ENCODE measurements at regions not wholly inside any gene's neighbourhood (a gene's known extent, or its start where the extent isn't known, plus 50 kb on each side); places are given as distances from the start of the nearest gene placed in this dataset.

GRCh38 chrX:142742581-142742980 lies 283.1 kb upstream of the SPANXN4 start:
- Histone ChIP-seq H3K4me2 (no peak overlapping the region), H3K9me2 (replicated peaks; ENCODE audit: insufficient read depth) (no peaks in the 10 kb centered on the region), H3K4me3 (no peak overlapping the region), H3K4me1 (ENCODE audit: insufficient read depth) (no peaks in the 10 kb centered on the region), H2AFZ (no peak overlapping the region), H3K27me3 (no peaks in the 10 kb centered on the region), H3K9me3 (ENCODE audit: low read depth) (no peaks in the 10 kb centered on the region), H3K79me2 (no peaks in the 10 kb centered on the region), H3K27ac (no peak overlapping the region), H4K20me1 (ENCODE audit: insufficient read depth, poor library complexity, severe bottlenecking) (no peaks in the 10 kb centered on the region), H3K36me3 (replicated peaks; ENCODE audit: insufficient read depth, low read depth) (no peaks in the 10 kb centered on the region)
- 59% methylated on average over 2 of the region's 2 CpGs for WGBS (ENCODE audit: low lambda C conversion rate, missing lambda C conversion rate)
- DNase-seq (ENCODE audit: low spot score): no peak
- no peak for TF ChIP-seq EZH2phosphoT487 (IDR thresholded peaks at IDR 0.05; ENCODE audit: low read depth, severe bottlenecking, unreplicated experiment)
- no peak for TF ChIP-seq EZH2 (IDR thresholded peaks at IDR 0.05; ENCODE audit: borderline replicate concordance)
- TF ChIP-seq CTCF (IDR thresholded peaks at IDR 0.05; ENCODE audit: poor library complexity): no peak

GRCh38 chrX:142733327-142733726 lies 292.4 kb upstream of the SPANXN4 start:
- TF ChIP-seq EZH2 (IDR thresholded peaks at IDR 0.05; ENCODE audit: borderline replicate concordance) (no peak), EZH2phosphoT487 (IDR thresholded peaks at IDR 0.05; ENCODE audit: low read depth, severe bottlenecking, unreplicated experiment) (no peak), CTCF (IDR thresholded peaks at IDR 0.05; ENCODE audit: poor library complexity) (no peak)
- WGBS (ENCODE audit: low lambda C conversion rate, missing lambda C conversion rate): 46% methylated on average over 2 of the region's 2 CpGs
- H3K4me3 ChIP-seq: no peak overlapping the region

GRCh38 chrX:142711796-142712290 lies 313.9 kb upstream of the SPANXN4 start:
- Histone ChIP-seq H3K27ac (no peak overlapping the region), H3K36me3 (replicated peaks; ENCODE audit: insufficient read depth, low read depth) (no peaks in the 10 kb centered on the region), H4K20me1 (ENCODE audit: insufficient read depth, poor library complexity, severe bottlenecking) (no peaks in the 10 kb centered on the region), H3K4me3 (no peak overlapping the region), H3K27me3 (no peaks in the 10 kb centered on the region), H2AFZ (no peak overlapping the region), H3K9me2 (replicated peaks; ENCODE audit: insufficient read depth) (no peaks in the 10 kb centered on the region), H3K4me1 (ENCODE audit: insufficient read depth) (no peaks in the 10 kb centered on the region), H3K79me2 (no peaks in the 10 kb centered on the region), H3K4me2 (no peak overlapping the region), H3K9me3 (ENCODE audit: low read depth) (no peaks in the 10 kb centered on the region)
- WGBS (ENCODE audit: low lambda C conversion rate, missing lambda C conversion rate): 49% methylated on average over 3 of the region's 3 CpGs
- no peak for TF ChIP-seq EZH2 (IDR thresholded peaks at IDR 0.05; ENCODE audit: borderline replicate concordance)
- no peak for TF ChIP-seq CTCF (IDR thresholded peaks at IDR 0.05; ENCODE audit: poor library complexity)
- no peak for TF ChIP-seq EZH2phosphoT487 (IDR thresholded peaks at IDR 0.05; ENCODE audit: low read depth, severe bottlenecking, unreplicated experiment)
- no peak for DNase-seq (ENCODE audit: low spot score)

More at GRCh38 chrX:142733327-142733726, 292.4 kb upstream of the SPANXN4 start:
- Histone ChIP-seq H3K4me2 (no peak overlapping the region), H3K9me2 (replicated peaks; ENCODE audit: insufficient read depth) (no peaks in the 10 kb centered on the region), H3K36me3 (replicated peaks; ENCODE audit: insufficient read depth, low read depth) (no peaks in the 10 kb centered on the region), H4K20me1 (ENCODE audit: insufficient read depth, poor library complexity, severe bottlenecking) (no peaks in the 10 kb centered on the region), H3K79me2 (no peaks in the 10 kb centered on the region), H3K27me3 (no peaks in the 10 kb centered on the region), H3K9me3 (ENCODE audit: low read depth) (no peaks in the 10 kb centered on the region), H3K4me1 (ENCODE audit: insufficient read depth) (no peaks in the 10 kb centered on the region), H3K27ac (no peak overlapping the region), H2AFZ (no peak overlapping the region)
- no peak for DNase-seq (ENCODE audit: low spot score)

GRCh38 chrX:142702749-142703148 lies 323.0 kb upstream of the SPANXN4 start:
- H3K27ac ChIP-seq: no peak overlapping the region
- no peak for DNase-seq (ENCODE audit: low spot score)
- H3K9me3 ChIP-seq (ENCODE audit: low read depth): no peaks in the 10 kb centered on the region
- TF ChIP-seq CTCF (IDR thresholded peaks at IDR 0.05; ENCODE audit: poor library complexity) (no peak), EZH2phosphoT487 (IDR thresholded peaks at IDR 0.05; ENCODE audit: low read depth, severe bottlenecking, unreplicated experiment) (no peak), EZH2 (IDR thresholded peaks at IDR 0.05; ENCODE audit: borderline replicate concordance) (no peak)
- H3K4me3 ChIP-seq: no peak overlapping the region
- no peaks in the 10 kb centered on the region for H3K79me2 ChIP-seq
- H3K9me2 ChIP-seq (replicated peaks; ENCODE audit: insufficient read depth): no peaks in the 10 kb centered on the region
- no peak overlapping the region for H3K4me2 ChIP-seq
- no peaks in the 10 kb centered on the region for H3K27me3 ChIP-seq
- WGBS (ENCODE audit: low lambda C conversion rate, missing lambda C conversion rate): 37% methylated on average over 2 of the region's 2 CpGs
- H3K36me3 ChIP-seq (replicated peaks; ENCODE audit: insufficient read depth, low read depth): no peaks in the 10 kb centered on the region
- H2AFZ ChIP-seq: no peak overlapping the region
- H4K20me1 ChIP-seq (ENCODE audit: insufficient read depth, poor library complexity, severe bottlenecking): no peaks in the 10 kb centered on the region
- no peaks in the 10 kb centered on the region for H3K4me1 ChIP-seq (ENCODE audit: insufficient read depth)
